GM18873 (cell line): ENCODE measurements at regions not wholly inside any gene's neighbourhood (a gene's known extent, or its start where the extent isn't known, plus 50 kb on each side); places are given as distances from the start of the nearest gene placed in this dataset.

Source experiments
- ATAC-seq: cut with Tn5 transposase; IDR thresholded peaks from one replicate; pipeline ENCODE4 v1.9.1; 2021; ENCODE audit warnings: mild to moderate bottlenecking, moderate library complexity, moderate number of reproducible peaks; ENCODE audit not compliant: unreplicated experiment, low FRiP score

DNA sequence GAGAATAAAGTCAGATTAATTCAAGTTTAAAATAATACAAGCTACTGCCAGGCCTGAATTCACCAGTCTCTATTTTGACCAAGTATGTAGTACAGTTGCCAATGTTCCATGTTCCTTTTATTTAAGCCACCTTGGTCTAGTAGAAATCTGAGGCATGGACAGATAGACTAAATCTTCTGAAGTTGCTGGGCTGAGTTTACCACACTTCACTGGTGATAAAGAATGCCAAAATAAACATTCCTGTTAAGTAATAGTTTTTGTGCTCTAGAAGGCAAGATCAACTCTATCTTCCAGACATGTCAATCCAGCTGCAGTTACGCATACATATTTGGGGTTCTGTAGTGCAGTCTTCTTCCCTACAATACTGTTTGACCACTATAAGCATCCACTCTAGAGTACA lies 83.9 kb upstream of the C11orf87 start:
- ATAC-seq = no peak

DNA sequence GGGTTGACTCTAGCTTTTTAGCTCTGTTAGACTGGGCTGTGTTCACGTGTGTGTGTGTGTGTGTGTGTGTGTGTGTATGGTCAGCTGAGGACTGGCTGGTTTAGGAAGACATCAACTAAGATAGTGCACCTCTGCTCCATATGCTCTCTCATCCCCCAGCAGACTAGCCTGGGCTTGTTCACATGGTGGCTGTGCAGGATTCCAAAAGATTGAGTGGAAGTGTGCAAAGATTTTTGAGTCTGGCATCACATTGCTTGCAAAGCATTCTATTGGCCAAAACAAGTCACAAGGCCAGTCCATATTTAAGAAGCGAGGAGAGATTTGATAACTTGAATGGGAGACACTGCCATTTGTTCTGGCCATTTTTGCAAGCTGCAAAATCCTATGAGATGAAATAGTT lies 79.7 kb upstream of the C11orf87 start:
- ATAC-seq = no peak

DNA sequence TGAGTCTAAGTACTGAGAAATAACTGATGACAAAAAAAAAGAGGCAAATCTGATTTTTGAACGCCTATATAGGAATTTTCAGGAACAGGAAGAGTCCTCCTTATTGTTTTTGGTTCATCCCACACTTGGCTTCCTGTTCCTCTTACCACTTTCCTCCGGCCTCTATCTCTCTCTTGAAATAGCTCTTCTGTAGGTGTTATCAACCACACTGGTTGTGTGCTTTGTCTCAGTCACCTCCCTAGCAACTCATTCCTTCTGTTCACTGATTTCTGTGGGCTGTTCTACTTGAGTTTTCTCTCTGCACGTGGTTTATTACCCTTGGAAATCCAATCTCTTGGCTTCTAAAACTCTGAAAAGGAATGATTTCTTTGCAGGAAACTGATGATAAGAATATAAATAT lies 78.7 kb upstream of the C11orf87 start:
- ATAC-seq = no peak

DNA sequence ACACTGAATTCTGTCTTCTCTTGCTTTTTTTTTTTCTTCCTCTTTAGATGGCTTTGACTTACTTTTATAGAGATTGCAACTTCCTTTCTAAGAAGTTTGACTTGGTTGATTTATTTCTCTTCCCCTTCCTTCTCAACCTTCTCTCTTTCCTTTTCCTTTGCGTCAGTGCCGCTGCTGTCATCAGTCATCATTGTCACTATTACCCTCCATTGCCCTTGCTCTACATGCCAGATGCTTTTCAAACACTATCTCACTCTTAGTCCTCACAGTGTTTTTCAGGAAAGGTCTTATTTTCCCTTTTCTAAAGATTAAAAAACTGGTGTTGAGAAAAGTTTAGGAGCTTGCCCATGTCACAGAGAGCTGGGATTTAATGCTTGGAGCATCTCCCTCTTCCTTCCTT lies 74.7 kb upstream of the C11orf87 start:
- no peak for ATAC-seq

DNA sequence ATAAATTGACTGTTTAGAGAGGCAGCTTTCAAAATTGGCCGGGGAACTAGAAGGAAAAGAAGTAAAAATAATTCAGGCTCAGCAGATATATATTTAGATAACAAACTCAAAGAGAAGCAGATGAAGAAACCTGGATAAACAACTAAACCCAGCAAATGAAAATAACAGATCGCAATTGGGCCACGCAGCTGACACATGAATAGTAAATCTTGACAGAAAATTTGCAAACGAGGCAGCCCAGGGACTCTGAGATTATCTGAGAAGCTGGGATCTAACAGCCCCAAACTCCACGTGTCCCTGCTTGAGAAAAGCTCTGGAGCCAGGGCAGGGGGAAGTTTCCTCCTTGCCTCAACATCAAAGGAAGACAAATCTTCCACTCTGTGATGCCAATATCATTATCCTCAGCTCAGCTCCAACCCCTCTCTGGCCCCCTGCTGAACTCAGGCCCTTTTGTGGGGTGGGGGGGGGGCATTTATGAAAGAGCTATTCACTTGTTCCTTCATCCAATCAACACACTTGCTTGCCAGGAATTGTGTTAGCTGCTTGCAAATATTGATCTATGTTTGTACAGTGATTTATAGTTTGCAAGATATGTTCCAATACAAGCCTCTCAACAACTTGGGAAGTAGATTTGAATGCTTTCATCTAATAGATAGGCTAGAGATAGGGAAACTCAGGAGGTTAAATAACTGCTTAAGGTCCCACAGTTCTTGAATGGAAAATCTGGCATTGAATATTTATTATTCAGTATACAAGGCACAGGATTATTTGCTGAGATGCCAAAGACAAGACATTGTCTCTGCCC lies 72.5 kb upstream of the C11orf87 start:
- no peak for ATAC-seq

DNA sequence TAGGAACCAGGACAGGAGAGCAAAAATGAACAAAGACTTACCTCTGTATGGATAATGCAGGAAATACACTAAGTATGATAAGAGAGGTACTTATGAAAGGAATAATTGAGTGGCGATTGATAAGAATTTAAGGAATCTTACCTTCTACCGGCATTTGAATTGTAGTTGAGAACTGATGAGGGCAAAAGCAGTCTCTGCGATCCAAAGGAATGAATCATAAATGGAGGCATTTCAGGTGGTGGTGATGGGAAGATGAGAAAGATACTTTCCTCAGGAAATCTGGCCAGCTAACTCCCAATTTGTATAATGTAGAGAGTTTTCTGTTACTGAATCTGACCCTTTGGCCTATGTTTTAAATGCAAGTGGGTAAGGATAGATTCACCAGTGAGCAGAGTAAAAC lies 71.9 kb upstream of the C11orf87 start:
- ATAC-seq = no peak

DNA sequence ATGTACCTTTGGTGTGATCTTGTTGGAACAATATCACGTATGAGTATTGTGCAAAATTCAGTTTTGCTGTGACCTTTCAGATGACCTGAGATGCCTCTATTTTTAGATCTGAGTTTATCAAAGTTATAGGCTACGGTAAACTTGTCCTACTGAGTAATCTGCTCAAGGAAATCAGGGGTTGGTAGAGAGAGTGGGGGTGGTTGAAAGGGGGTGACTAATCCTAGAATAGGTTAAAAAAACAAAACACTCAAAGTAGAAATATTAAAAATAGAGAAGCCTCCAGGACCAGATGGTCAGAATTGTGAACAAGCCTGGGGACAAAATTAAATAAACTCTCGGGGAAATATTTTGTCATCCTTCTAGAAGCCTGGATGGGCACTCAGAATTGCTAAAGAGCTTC lies 59.9 kb upstream of the C11orf87 start:
- no peak for ATAC-seq

DNA sequence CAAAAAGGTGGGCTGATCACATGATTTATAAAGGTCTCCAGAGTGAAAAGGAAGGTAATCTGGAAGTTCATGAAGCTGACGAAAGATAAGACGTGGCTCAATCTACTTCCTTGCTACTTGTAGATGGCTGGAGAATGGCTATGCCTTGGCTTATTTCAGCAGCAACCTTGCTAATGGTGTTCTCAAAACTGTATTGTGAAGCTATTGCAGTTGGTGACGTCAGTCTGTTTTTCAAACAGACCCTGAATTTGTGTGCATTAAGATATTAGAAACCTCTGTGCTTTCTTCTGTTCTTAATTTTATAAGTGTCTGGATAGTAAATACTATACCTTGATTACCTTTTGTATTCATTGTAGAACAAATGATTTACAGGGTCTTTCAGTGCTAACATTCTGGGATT lies 58.3 kb upstream of the C11orf87 start:
- ATAC-seq = no peak

DNA sequence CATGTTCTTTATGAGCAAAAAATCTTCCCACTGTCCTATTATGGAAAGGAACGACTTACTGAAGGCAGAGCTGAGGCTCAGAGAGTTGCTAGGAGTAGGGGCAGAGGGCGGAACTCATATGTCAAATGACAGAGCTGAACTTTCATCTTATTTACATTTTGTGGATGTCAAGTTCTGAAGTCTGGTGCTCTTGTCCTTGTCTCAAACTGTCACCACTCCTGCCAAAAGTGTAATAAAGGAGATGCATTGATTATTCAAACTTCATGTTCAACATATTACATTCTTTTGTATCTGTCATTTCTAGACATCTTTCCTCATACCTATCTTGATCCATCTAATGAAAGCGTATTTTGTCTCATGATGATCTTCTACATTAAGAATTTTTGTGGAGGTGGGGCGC lies 57.1 kb upstream of the C11orf87 start:
- ATAC-seq = no peak

DNA sequence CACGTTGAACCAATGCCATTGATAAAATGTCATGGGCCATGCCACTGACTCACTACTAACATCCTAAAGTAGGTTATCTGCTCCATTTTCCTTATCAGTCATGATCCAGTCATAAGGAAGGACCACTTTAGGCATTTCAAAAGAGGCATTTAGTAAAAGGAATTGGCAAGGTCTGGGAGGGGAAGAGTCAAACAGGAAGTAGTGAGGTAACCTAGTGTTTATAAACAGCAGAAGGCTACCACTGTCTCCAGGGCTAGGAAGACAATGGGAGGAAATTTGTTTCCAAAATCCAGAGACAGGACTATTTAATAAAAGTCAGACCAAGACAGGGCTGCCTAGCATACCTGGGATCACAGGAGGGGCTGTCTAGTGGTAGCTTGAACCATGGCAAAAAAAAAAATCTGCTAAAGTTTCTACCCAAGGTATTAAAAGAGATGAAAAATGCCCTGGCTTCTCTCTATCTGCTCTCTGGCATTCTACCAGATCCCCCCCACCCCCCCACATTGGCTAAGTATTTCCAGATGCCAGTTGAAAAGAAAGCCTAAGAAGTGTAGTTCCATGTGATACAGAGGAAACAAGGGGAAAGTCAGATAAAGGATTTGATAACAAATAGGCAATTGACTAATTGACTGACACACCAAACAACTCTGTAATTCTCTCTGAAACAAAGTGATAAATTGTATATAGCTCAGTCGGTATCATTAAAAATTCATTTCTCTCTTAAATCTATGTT lies 50.4 kb upstream of the C11orf87 start:
- ATAC-seq = no peak
